8988T (cell line): ENCODE measurements at regions not wholly inside any gene's neighbourhood (a gene's known extent, or its start where the extent isn't known, plus 50 kb on each side); places are given as distances from the start of the nearest gene placed in this dataset.
"Not testable (repeated sequence)": the region's sequence is repeated elsewhere in the genome, so short reads cannot be mapped to it uniquely, and the experiment has no call there.

Experiments
- DNase-seq: peaks from one replicate; pipeline ENCODE4 v3.0.0; 2011

GRCh38 chr2:107132070-107132469, 246.1 kb upstream of the ST6GAL2 start:
- no peak for DNase-seq

GRCh38 chr2:107132746-107133145, 246.8 kb upstream of the ST6GAL2 start:
- DNase-seq, result no peak

GRCh38 chr2:107133412-107133811, 247.4 kb upstream of the ST6GAL2 start:
- no peak for DNase-seq

- DNase-seq, result no peak
These were observed 250.8 kb upstream of the ST6GAL2 start for GRCh38 chr2:107136733-107137132.

GRCh38 chr2:107137706-107138105, 251.7 kb upstream of the ST6GAL2 start:
- DNase-seq, result no peak

- DNase-seq, result no peak
These were observed 260.2 kb upstream of the ST6GAL2 start for GRCh38 chr2:107146181-107146580.

- DNase-seq, result not testable (repeated sequence)
These were observed 260.7 kb upstream of the ST6GAL2 start for GRCh38 chr2:107146645-107147044.

- DNase-seq, result no peak
These were observed 262.1 kb upstream of the ST6GAL2 start for GRCh38 chr2:107148055-107148454.

GRCh38 chr2:107148496-107148895, 262.5 kb upstream of the ST6GAL2 start:
- no peak for DNase-seq

- DNase-seq, result no peak
These were observed 274.8 kb upstream of the ST6GAL2 start for GRCh38 chr2:107160640-107161239.

- DNase-seq, result no peak
These were observed 282.2 kb upstream of the ST6GAL2 start for GRCh38 chr2:107168141-107168540.

GRCh38 chr2:107174171-107174570, 288.2 kb upstream of the ST6GAL2 start:
- no peak for DNase-seq

GRCh38 chr2:107182981-107183380, 297.0 kb upstream of the ST6GAL2 start:
- DNase-seq, result no peak

- no peak for DNase-seq
These were observed 301.9 kb upstream of the ST6GAL2 start for GRCh38 chr2:107187870-107188269.

GRCh38 chr2:107195631-107196030, 309.7 kb upstream of the ST6GAL2 start:
- no peak for DNase-seq

GRCh38 chr2:107197594-107198294, 311.8 kb upstream of the ST6GAL2 start:
- no peak for DNase-seq

GRCh38 chr2:107202962-107203591, 317.1 kb upstream of the ST6GAL2 start:
- DNase-seq, result no peak

- no peak for DNase-seq
These were observed 329.7 kb upstream of the ST6GAL2 start for GRCh38 chr2:107215401-107216350.

- no peak for DNase-seq
These were observed 332.2 kb upstream of the ST6GAL2 start for GRCh38 chr2:107218208-107218607.

- DNase-seq, result no peak
These were observed 336.5 kb upstream of the ST6GAL2 start for GRCh38 chr2:107222466-107222865.

- no peak for DNase-seq
These were observed 349.7 kb upstream of the ST6GAL2 start for GRCh38 chr2:107235491-107236254.

GRCh38 chr2:107242811-107243210, 356.8 kb upstream of the ST6GAL2 start:
- DNase-seq, result no peak
